Right lobe of liver (tissue), 6 donors: ENCODE measurements at regions not wholly inside any gene's neighbourhood (a gene's known extent, or its start where the extent isn't known, plus 50 kb on each side); places are given as distances from the start of the nearest gene placed in this dataset.

Experiments
- ATAC-seq, 4 donors: fragments of 200-7000 bp; cut with Tn5 transposase; one replicate each; pipeline ENCODE4 v1.9.1; 2020; ENCODE audit warnings: mild to moderate bottlenecking in 4 of 4, moderate library complexity in 4 of 4
- DNase-seq, 3 donors: peaks; one replicate each; pipeline ENCODE4 v3.0.0-alpha.2; 2020
- H3K27ac ChIP-seq, 3 donors: fragments of 200-600 bp; one replicate each; pipeline ENCODE4 v1.8.0; 2022
- H3K27me3 ChIP-seq, 2 donors: fragments of 200-600 bp; one replicate each; pipeline ENCODE4 v1.8.0; 2022
- H3K36me3 ChIP-seq, 4 donors: fragments of 200-600 bp; sonication (generic) in 1 of 4; one replicate each; pipeline versions ENCODE4 v1.5.1 to v1.8.0; 2017 to 2022; ENCODE audit warnings: control low read depth in 1 of 4
- H3K4me1 ChIP-seq, 4 donors: fragments of 200-600 bp; sonication (generic) in 1 of 4; one replicate each; pipeline versions ENCODE4 v1.5.1 to v1.8.0; 2017 to 2022; ENCODE audit warnings: control low read depth in 1 of 4
- H3K4me3 ChIP-seq, 3 donors: fragments of 200-600 bp; one replicate each; pipeline ENCODE4 v1.8.0; 2022
- H3K9me3 ChIP-seq, 4 donors: fragments of 200-600 bp; sonication (generic) in 1 of 4; one replicate each; pipeline versions ENCODE4 v1.5.1 to v1.8.0; 2017 to 2022; ENCODE audit warnings: control low read depth in 1 of 4
- CTCF ChIP-seq, 4 donors: fragments of 200-600 bp in 3 of 4; fragments of 450-650 bp in 1 of 4; IDR thresholded peaks; one replicate each; pipeline versions ENCODE4 v1.5.1 to v1.8.0; 2016 to 2022; ENCODE audit warnings: antibody characterized with exemption in 4 of 4, mild to moderate bottlenecking in 2 of 4
- POLR2A ChIP-seq: fragments of 450-650 bp; IDR thresholded peaks from one replicate; pipeline ENCODE4 v1.6.1; 2017; ENCODE audit warnings: antibody characterized with exemption, mild to moderate bottlenecking
- WGBS: methylation state at CpG from one replicate; pipeline ENCODE4 v1.1.6; 2018; ENCODE audit warnings: low coverage, low lambda C conversion rate; ENCODE audit not compliant: insufficient coverage; ENCODE audit errors: missing lambda C conversion rate; 5-methylcytosine and 5-hydroxymethylcytosine counted together
- intact Hi-C, 2 donors: fragments of 100-400 bp; cut with DNase I; formaldehyde crosslinking; loops; one replicate each; pipeline versions ENCODE4 v1.11.2 to v1.14.1; 2022
- donor health status: DM: no; HTN: yes; CAD: no.
- donor health status: DM: no; HTN: no; CAD: no.
- donor health status: DM: no; HTN: no; CAD: no.
- donor health status: DM: no; HTN: yes; CAD: no.
- donor health status: DM: no; HTN: yes; CAD: no.

- Histone ChIP-seq H3K36me3 (no peaks in the 10 kb centered on the region), H3K4me1 (no peaks in the 10 kb centered on the region), H3K27me3 (no peaks in the 10 kb centered on the region), H3K9me3 (no peaks in the 10 kb centered on the region), H3K27ac (no peak overlapping the region), H3K4me3 (no peak overlapping the region)
- ATAC-seq = no peak
- no peak for DNase-seq
- WGBS = 71% methylated on average over 1 of the region's 11 CpGs
- TF ChIP-seq CTCF (IDR thresholded peaks at IDR 0.05) (no peak), POLR2A (no peak)
- intact Hi-C loops = no loop called here
Measured at GRCh38 chr2:9109871-9110270, 96.7 kb upstream of the ASAP2 start.

- Histone ChIP-seq H3K27me3 (no peaks in the 10 kb centered on the region), H3K4me3 (no peak overlapping the region), H3K27ac (no peak overlapping the region), H3K36me3 (no peaks in the 10 kb centered on the region), H3K9me3 (no peaks in the 10 kb centered on the region), H3K4me1 (no peaks in the 10 kb centered on the region)
- ATAC-seq (no peak), DNase-seq (no peak)
- 70% methylated on average over 5 of the region's 11 CpGs for WGBS
- TF ChIP-seq POLR2A (no peak), CTCF (IDR thresholded peaks at IDR 0.05) (no peak)
- intact Hi-C loops = no loop called here
Measured at GRCh38 chr2:9108210-9108967, 98.2 kb upstream of the ASAP2 start.

- ATAC-seq = no peak
- 48% methylated on average over 5 of the region's 16 CpGs for WGBS
Measured at GRCh38 chr2:9107168-9108025, 99.2 kb upstream of the ASAP2 start.

More at GRCh38 chr2:9107168-9108025, 99.2 kb upstream of the ASAP2 start:
- H3K4me3 ChIP-seq = no peak overlapping the region
- TF ChIP-seq CTCF (IDR thresholded peaks at IDR 0.05) (no peak), POLR2A (no peak)
- no peaks in the 10 kb centered on the region for H3K36me3 ChIP-seq
- DNase-seq = no peak
- H3K4me1 ChIP-seq = no peaks in the 10 kb centered on the region
- H3K27ac ChIP-seq = no peak overlapping the region
- H3K9me3 ChIP-seq = no peaks in the 10 kb centered on the region
- no peaks in the 10 kb centered on the region for H3K27me3 ChIP-seq
- intact Hi-C loops = no loop called here
